ENCODE measurements at regions not wholly inside any gene's neighbourhood (a gene's known extent, or its start where the extent isn't known, plus 50 kb on each side); places are given as distances from the start of the nearest gene placed in this dataset.
"Not testable (repeated sequence)": the region's sequence is repeated elsewhere in the genome, so short reads cannot be mapped to it uniquely, and the experiment has no call there.

GRCh38 chr12:61530456-61530855, 729.7 kb upstream of the USP15 start:
- no peak for DNase-seq

- DNase-seq = no peak
Measured at GRCh38 chr12:61531195-61531594, 729.0 kb upstream of the USP15 start.

- DNase-seq = no peak
Measured at GRCh38 chr12:61536117-61536516, 724.1 kb upstream of the USP15 start.

DNA sequence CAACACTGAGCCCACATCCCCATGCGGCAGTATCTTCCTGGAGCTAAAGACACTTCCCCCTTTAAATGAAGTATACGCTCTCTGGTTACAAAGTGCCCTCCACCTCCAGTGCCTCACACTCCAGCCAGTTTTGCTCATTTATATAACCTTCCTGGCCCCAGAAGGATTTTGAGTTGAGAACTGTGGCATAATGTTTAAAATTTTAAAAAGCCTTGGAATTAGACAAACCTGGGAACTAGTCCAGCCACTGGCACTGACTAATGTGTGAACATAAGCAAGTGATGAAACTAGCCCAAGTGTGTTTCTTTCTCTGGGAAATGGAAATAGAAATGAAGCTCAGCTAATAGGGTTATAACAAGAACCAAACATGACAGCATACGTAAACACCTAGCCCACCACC, 723.7 kb upstream of the USP15 start:
- no peak for DNase-seq

DNA sequence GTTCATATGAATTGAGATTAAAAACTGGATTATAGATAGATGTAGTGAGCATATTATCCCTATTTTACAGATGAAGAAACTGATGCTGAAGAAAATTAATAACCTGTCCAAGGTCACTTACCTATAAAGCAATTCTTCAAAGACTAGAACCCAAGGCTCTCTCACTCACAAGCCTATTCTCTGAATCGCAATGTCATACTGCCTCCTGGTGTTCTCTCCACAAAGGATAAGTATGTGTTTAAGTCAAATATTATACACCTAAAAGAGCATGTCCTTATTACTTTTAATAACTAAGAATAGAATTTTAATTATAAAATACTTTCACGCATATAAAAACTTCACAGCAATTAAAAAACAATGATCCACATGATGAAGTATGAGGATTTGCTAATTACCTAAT, 721.3 kb upstream of the USP15 start:
- DNase-seq = no peak

DNA sequence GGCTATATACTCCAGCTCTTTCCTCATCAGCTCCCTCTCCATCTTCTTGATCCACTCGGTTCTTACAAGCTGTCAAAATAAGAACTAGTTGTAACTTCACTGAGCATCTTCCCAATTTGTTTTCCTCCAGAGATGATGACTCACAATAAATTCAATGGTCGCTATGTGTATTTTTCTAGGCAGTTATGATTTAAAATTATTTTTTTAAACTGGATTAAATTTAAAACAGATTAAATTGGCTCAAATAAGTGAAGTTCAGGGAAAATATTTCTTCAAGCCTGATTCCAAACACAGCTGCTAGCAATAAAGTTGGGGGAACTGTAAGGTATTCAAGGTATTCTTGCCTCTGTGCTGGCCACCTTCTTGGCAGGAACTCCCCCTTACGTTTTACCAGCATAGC, 717.7 kb upstream of the USP15 start:
- peak; percentile 32 for DNase-seq

DNA sequence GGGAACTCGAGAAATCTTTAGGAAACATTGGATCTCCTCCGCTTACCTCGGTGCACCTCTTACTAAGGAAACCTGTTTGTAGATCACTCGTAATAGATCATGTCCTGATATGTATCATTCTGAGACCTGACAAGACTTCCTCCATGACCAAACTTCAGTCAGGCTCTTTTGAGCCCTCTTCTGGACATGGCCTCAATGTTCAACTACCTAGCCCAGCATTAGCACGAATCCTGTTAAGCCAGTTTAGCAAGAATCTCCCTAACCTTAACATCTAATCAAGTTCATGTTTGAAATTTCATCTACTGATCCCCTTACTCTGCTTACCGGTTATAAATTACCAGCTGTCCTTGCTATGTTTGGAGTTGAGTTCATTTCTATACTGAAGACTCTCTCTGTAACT, 713.9 kb upstream of the USP15 start:
- DNase-seq = no peak

DNA sequence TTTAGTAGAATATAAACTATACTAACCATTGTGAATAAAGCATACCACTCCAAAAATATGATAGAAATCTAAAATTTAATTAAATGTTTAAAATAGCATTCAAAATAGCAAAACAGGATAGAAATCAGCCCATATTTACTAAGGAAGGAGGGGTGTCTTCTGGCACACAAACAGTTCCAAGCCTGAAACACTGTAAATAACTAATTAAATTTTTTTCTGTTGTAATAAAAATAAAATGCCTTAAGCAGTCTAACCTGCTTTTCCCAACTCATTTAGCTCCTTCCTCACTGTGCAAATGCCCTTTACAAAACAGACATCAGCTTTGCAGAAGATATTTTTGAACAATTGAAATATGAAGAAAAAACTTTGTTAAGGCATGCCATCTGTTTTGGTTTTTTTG, 707.1 kb upstream of the USP15 start:
- DNase-seq = no peak

- DNase-seq = no peak
Measured at GRCh38 chr12:61554268-61555008, 705.8 kb upstream of the USP15 start.

DNA sequence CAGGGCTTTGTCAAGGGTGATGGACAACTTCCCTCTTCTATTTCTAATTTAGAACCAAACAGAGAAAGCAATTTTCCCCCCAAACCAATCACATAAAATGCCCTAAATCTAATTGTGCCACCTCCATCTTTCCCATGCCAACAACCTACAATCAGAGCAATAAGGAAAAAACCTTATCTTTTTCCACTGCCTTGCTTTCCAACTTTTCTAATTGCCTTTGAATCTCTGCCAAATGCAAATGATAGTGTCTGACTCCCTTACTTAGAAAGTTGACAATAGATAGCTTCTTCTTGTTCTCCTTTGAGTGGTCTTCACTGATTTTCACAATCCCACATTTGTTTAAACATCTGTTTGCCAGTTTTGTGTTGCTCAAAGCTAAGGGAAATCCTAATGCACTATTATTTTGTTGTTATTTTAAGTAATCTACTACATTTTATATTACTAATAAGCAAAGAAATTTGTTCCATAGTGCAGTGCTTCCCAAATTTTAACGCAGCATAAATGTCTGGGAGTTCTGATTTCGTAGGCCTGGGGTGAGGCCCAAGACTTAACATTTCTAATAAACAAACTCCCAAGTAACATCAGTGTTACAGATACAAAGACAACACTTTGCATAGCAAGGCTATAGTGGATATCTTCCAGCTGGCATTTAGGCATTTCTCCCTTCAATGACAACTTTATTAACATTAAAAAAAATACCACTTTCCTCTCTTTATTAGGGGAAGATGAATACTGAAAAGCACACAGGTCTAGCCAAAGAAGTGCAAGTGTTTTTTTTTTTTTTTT, 696.3 kb upstream of the USP15 start:
- DNase-seq = no peak

DNA sequence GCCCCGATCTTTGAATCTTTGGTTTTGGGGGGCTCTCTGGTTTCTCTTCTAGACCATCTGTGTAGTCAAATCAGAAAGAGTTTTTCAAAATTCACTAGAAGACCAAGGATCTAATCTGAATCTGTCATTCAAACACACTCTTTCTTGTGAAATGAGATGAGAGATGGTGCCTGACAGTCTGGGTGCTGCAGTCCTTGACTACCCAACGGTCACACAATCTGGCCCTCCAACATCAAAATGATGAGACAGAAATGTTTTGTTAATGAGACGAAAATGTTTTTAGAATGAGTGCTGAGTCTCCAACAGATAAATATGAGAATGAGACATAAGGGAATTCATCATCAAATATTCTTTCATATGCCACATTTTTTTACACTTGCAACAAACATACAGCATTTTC, 695.7 kb upstream of the USP15 start:
- no peak for DNase-seq

GRCh38 chr12:61566183-61566582, 694.0 kb upstream of the USP15 start:
- DNase-seq = no peak

DNA sequence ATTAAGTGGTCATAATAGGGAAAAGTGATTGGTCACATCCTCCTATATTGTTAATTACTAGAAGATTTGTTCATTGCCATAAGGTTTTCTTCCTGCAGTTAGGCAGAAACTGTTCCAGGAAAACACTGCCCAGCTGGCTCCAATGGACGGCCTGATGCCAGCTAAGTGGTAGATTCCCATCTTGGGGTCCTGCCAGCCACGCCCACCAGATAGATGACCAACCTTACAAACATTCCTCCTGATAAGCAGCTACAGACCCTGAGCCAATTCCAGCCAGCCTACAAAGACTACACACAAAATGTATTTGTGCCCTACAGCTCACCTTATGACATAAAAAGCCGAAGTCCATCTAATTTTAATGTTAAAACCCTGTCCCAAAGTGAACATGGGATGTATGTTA, 685.9 kb upstream of the USP15 start:
- DNase-seq = no peak

GRCh38 chr12:61584943-61585342, 675.3 kb upstream of the USP15 start:
- DNase-seq = no peak

DNA sequence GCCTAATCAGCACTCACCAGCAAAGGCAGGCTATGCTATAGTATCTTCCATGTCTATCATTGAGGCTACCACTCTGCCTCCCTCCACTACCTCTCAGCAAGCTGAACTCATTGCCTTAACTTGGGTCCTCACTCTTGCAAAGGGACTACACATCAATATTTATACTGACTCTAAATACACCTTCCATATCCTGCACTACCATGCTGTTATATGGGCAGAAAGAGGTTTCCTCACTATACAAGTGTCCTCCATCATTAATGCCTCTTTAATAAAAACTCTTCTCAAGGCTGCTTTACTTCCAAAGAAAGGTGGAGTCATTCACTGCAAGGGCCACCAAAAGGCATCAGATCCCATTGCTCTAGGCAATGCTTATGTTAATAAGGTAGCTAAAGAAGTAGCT, 669.3 kb upstream of the USP15 start:
- DNase-seq = not testable (repeated sequence)

- no peak for DNase-seq
Measured at GRCh38 chr12:61610143-61610542, 650.1 kb upstream of the USP15 start.

DNA sequence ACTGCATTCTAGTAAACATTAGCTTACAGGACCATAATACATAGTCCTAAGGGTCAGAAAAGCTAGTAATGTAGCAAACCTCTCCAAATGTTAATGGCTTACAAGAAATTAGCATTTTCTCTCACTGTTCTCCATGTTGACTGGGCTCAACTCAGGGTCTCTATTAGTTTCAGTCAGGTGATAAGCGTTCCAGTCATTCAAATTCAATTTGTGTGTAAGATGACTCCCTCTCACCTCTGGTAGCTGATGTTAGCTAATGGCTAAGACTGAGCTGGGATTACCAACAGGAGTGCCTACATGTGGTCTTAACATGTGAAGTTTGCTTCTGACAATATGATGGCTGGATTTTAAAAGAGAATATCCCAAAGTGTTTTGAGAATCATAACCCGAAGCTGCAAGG, 630.5 kb upstream of the USP15 start:
- no peak for DNase-seq

- DNase-seq = no peak
Measured at GRCh38 chr12:61646639-61647038, 613.6 kb upstream of the USP15 start.

GRCh38 chr12:61647566-61647965, 612.6 kb upstream of the USP15 start:
- no peak for DNase-seq

- no peak for DNase-seq
Measured at GRCh38 chr12:61652265-61652664, 607.9 kb upstream of the USP15 start.

- DNase-seq = no peak
Measured at GRCh38 chr12:61654698-61655097, 605.5 kb upstream of the USP15 start.

DNA sequence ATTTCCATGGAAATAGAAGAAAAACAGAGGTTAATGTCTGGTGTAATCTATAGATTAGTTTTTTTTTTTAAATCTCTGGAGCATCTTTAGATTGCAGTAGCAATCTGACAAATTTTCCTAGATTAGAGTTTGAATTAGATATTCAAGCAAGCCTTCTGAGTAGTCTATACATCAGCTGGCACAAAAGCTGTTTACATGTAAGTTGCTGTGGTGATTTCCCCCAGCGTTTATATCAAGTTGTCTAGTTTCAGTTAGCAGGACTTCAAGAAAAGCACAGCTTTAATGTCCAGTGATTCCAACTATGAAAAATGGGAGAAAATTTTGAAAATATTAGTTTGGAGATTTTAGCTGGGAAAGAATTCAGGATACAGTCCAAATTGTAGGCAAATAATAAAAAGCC, 605.0 kb upstream of the USP15 start:
- no peak for DNase-seq

GRCh38 chr12:61667676-61668075, 592.5 kb upstream of the USP15 start:
- no peak for DNase-seq

GRCh38 chr12:61676520-61676919, 583.7 kb upstream of the USP15 start:
- DNase-seq = no peak

DNA sequence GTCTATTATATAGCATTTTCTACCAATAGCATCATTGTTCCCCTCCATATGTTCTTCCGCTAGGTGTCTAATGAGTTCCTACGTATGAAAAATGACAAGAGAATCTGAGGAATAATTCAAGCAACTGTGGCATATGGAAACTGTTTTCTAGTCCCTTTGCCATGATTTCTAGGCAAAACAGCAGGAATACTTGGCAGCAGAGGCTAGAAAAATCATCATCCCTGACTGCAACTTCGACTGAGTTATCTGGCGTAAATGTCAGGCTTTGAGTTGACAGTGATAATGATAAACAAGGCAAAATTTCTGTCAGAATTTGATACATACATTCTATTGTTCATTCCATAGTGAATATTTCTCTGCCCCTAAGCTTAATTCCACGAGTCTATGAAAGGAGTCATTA, 572.8 kb upstream of the USP15 start:
- DNase-seq = peak; percentile 7
